HUES6 (cell line): ENCODE measurements at regions not wholly inside any gene's neighbourhood (a gene's known extent, or its start where the extent isn't known, plus 50 kb on each side); places are given as distances from the start of the nearest gene placed in this dataset.

Source experiments
- H3K27ac ChIP-seq: 2 replicates; pipeline ENCODE4 v1.7.0; 2013; ENCODE audit warnings: low read depth, mild to moderate bottlenecking, low read length, inconsistent platforms
- H3K27me3 ChIP-seq: 2 replicates; pipeline ENCODE4 v1.6.1; 2013; ENCODE audit warnings: low read length; ENCODE audit not compliant: control insufficient read depth, insufficient read depth
- H3K36me3 ChIP-seq: 2 replicates; pipeline ENCODE4 v1.6.1; 2013; ENCODE audit warnings: low read length; ENCODE audit not compliant: control insufficient read depth, insufficient read depth
- H3K4me1 ChIP-seq: 2 replicates; pipeline ENCODE4 v1.6.1; 2013; ENCODE audit warnings: low read length; ENCODE audit not compliant: control insufficient read depth, insufficient read depth
- H3K4me3 ChIP-seq: 2 replicates; pipeline ENCODE4 v1.5.1; 2013; ENCODE audit warnings: low read depth, low read length
- H3K9ac ChIP-seq: one replicate; pipeline ENCODE4 v1.6.1; 2013; ENCODE audit warnings: mild to moderate bottlenecking, low read length
- H3K9me3 ChIP-seq: 2 replicates; pipeline ENCODE4 v1.6.1; 2013; ENCODE audit warnings: low read depth, low read length; ENCODE audit not compliant: control insufficient read depth, insufficient read depth

GRCh38 chrX:23223169-23223568, 111.5 kb upstream of the PTCHD1 start:
- no peak overlapping the region for H3K9ac ChIP-seq

GRCh38 chrX:23228454-23228853, 106.2 kb upstream of the PTCHD1 start:
- Histone ChIP-seq H3K36me3 (no peaks in the 10 kb centered on the region), H3K27ac (no peak overlapping the region), H3K4me1 (peaks cover 17% of the 10 kb centered on the region), H3K9ac (no peak overlapping the region), H3K4me3 (no peak overlapping the region), H3K9me3 (no peaks in the 10 kb centered on the region; the same call in 1 of the 2 replicates), H3K27me3 (peaks cover 3% of the 10 kb centered on the region; the same call in 1 of the 2 replicates)

More at GRCh38 chrX:23223169-23223568, 111.5 kb upstream of the PTCHD1 start:
- Histone ChIP-seq H3K36me3 (no peaks in the 10 kb centered on the region), H3K27ac (no peak overlapping the region), H3K4me1 (no peaks in the 10 kb centered on the region), H3K9me3 (no peaks in the 10 kb centered on the region), H3K27me3 (no peaks in the 10 kb centered on the region; the same call in 1 of the 2 replicates), H3K4me3 (no peak overlapping the region)

- H3K4me1 ChIP-seq: peaks cover 17% of the 10 kb centered on the region
- no peak overlapping the region for H3K9ac ChIP-seq
- H3K27ac ChIP-seq: no peak overlapping the region
- no peaks in the 10 kb centered on the region for H3K36me3 ChIP-seq
- no peaks in the 10 kb centered on the region; the same call in 1 of the 2 replicates for H3K9me3 ChIP-seq
- peaks cover 3% of the 10 kb centered on the region; the same call in 1 of the 2 replicates for H3K27me3 ChIP-seq
- H3K4me3 ChIP-seq: no peak overlapping the region
Measured at GRCh38 chrX:23228950-23229448, 105.7 kb upstream of the PTCHD1 start.

- Histone ChIP-seq H3K4me1 (peaks cover 10% of the 10 kb centered on the region), H3K27me3 (peaks cover 3% of the 10 kb centered on the region; the same call in 1 of the 2 replicates), H3K9me3 (peaks cover 4% of the 10 kb centered on the region), H3K4me3 (no peak overlapping the region; the same call in 1 of the 2 replicates), H3K27ac (peak overlapping the region; percentile 44; the same call in 1 of the 2 replicates), H3K36me3 (no peaks in the 10 kb centered on the region), H3K9ac (peak overlapping the region; percentile 33)
Measured at GRCh38 chrX:23235051-23235450, 99.6 kb upstream of the PTCHD1 start.

GRCh38 chrX:23246001-23246400, 88.6 kb upstream of the PTCHD1 start:
- no peaks in the 10 kb centered on the region for H3K27me3 ChIP-seq
- H3K4me1 ChIP-seq: no peaks in the 10 kb centered on the region
- H3K9ac ChIP-seq: no peak overlapping the region
- H3K9me3 ChIP-seq: peaks cover 8% of the 10 kb centered on the region
- no peak overlapping the region for H3K4me3 ChIP-seq
- no peaks in the 10 kb centered on the region for H3K36me3 ChIP-seq
- no peak overlapping the region for H3K27ac ChIP-seq

- no peaks in the 10 kb centered on the region for H3K4me1 ChIP-seq
- H3K9ac ChIP-seq: no peak overlapping the region
- H3K27me3 ChIP-seq: no peaks in the 10 kb centered on the region
- H3K9me3 ChIP-seq: peaks cover 14% of the 10 kb centered on the region
- H3K27ac ChIP-seq: no peak overlapping the region
- no peak overlapping the region for H3K4me3 ChIP-seq
- H3K36me3 ChIP-seq: no peaks in the 10 kb centered on the region
Measured at GRCh38 chrX:23248187-23248586, 86.5 kb upstream of the PTCHD1 start.

GRCh38 chrX:23251043-23251442, 83.6 kb upstream of the PTCHD1 start:
- Histone ChIP-seq H3K27me3 (no peaks in the 10 kb centered on the region), H3K4me1 (no peaks in the 10 kb centered on the region), H3K9me3 (peaks cover 8% of the 10 kb centered on the region; the same call in 1 of the 2 replicates), H3K9ac (no peak overlapping the region), H3K27ac (no peak overlapping the region), H3K4me3 (no peak overlapping the region), H3K36me3 (no peaks in the 10 kb centered on the region)

GRCh38 chrX:23263892-23264291, 70.8 kb upstream of the PTCHD1 start:
- H3K9me3 ChIP-seq: peaks cover 2% of the 10 kb centered on the region; the same call in 1 of the 2 replicates
- peaks cover 6% of the 10 kb centered on the region; the same call in 1 of the 2 replicates for H3K4me1 ChIP-seq
- H3K27me3 ChIP-seq: no peaks in the 10 kb centered on the region; the same call in 1 of the 2 replicates

GRCh38 chrX:23269923-23270322, 64.7 kb upstream of the PTCHD1 start:
- H3K9ac ChIP-seq: no peak overlapping the region
- H3K4me3 ChIP-seq: no peak overlapping the region
- H3K36me3 ChIP-seq: no peaks in the 10 kb centered on the region
- peaks cover 8% of the 10 kb centered on the region; the same call in 1 of the 2 replicates for H3K4me1 ChIP-seq
- no peaks in the 10 kb centered on the region; the same call in 1 of the 2 replicates for H3K27me3 ChIP-seq
- no peak overlapping the region for H3K27ac ChIP-seq
- H3K9me3 ChIP-seq: no peaks in the 10 kb centered on the region

More at GRCh38 chrX:23263892-23264291, 70.8 kb upstream of the PTCHD1 start:
- Histone ChIP-seq H3K4me3 (no peak overlapping the region), H3K36me3 (no peaks in the 10 kb centered on the region), H3K9ac (no peak overlapping the region), H3K27ac (no peak overlapping the region)

- H3K9ac ChIP-seq: no peak overlapping the region
- H3K27ac ChIP-seq: no peak overlapping the region
- H3K27me3 ChIP-seq: no peaks in the 10 kb centered on the region; the same call in 1 of the 2 replicates
- H3K4me3 ChIP-seq: no peak overlapping the region
- no peaks in the 10 kb centered on the region for H3K36me3 ChIP-seq
- no peaks in the 10 kb centered on the region for H3K9me3 ChIP-seq
- H3K4me1 ChIP-seq: peaks cover 8% of the 10 kb centered on the region; the same call in 1 of the 2 replicates
Measured at GRCh38 chrX:23271026-23271425, 63.6 kb upstream of the PTCHD1 start.

GRCh38 chrX:23276475-23276874, 58.2 kb upstream of the PTCHD1 start:
- Histone ChIP-seq H3K36me3 (no peaks in the 10 kb centered on the region), H3K27me3 (no peaks in the 10 kb centered on the region; the same call in 1 of the 2 replicates), H3K9ac (no peak overlapping the region), H3K4me1 (no peaks in the 10 kb centered on the region), H3K9me3 (no peaks in the 10 kb centered on the region), H3K27ac (no peak overlapping the region), H3K4me3 (no peak overlapping the region)
